ENCODE measurements at regions not wholly inside any gene's neighbourhood (a gene's known extent, or its start where the extent isn't known, plus 50 kb on each side); places are given as distances from the start of the nearest gene placed in this dataset.

DNA sequence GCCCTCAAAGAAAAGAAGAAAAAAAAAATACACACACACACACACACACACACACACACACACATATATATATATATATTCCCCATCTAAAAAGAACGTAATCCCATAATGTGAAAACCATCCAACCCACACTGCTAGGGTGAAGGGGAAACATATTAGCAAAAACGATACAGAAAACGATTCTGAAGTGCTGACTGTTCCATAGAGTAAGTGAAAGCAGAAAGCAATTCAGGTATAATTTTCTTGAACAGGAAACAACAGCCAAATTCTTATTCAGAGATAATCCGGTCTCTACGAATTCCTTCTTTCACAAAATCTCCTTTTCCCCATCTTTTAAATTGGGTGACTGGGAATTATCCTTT, 393.5 kb downstream of the NOVA1 start:
- no peak for DNase-seq (ENCODE audit: low read depth in 2 of 2)

DNA sequence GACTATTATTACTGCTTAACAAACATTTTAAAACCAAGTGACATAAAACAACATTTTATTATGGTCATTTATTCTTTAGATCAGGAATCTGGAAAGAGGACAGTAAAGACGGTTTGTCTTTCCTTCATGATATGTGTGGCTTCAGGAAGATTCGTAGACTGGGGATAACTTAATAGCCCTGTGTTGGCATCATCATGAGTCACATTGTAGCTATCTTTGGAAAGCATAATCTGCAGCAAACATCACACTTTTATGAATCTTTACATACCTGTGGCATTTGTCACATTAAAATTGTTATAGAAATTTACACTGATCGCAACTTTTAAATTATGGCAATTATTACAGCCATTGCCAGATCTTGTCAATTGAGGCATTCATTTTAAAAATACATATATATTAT, 397.1 kb downstream of the NOVA1 start:
- no peak for DNase-seq (ENCODE audit: low read depth in 2 of 2)

DNA sequence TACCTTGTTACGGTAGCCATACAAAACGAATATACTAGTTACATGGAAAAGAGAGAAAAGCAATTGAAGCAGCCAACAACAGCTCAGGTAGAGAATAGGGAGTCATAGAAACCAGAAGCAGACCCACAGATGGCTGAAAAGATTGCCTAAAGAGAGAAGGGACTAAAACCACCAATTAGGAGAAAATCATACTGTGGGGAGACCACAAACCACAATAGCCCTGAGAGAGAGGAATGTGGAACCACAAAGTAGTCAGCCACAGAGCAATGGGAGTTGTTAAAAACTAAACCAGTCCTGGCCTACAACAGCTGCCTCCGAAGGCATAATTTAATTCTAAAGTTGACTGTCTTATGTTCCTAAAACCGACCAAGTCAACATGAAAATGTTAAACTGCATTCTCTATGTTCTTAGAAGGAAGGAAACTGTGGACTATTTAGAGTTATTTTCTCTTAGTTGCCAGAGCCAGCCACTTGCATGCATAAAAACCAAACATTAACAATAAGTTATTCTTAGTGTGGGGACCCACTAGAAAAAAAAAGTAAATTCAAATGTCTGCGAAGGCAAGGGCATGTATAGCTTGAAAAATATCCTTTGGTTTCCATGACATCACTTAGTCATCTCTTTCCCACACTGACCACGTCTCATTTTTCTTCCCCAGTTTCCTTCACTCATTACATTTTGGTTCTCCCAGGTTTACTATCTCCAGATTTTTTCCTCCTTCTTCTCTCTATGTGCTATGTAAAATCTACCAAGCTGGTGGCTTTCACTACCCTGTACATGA, 398.1 kb downstream of the NOVA1 start:
- DNase-seq (ENCODE audit: low read depth in 2 of 2): no peak

DNA sequence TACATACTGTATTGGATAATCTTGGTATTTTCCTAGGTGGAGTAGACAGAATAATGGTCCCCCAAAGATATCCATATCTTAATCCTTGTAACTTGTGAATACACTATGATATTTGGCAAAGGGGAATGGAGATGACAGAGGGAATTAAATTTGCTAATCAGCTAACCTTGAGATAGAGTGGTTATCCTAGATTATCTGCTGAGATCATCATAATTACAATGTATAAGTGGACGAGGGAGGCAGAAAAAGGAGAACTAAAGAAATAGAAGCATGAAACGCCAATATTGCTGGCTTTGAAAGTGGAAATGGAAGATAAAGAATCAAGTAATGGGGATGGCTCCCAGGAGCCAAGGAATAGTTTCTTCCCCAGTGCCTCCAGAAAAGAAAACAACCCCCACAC, 398.7 kb downstream of the NOVA1 start:
- no peak for DNase-seq (ENCODE audit: low read depth in 2 of 2)

DNA sequence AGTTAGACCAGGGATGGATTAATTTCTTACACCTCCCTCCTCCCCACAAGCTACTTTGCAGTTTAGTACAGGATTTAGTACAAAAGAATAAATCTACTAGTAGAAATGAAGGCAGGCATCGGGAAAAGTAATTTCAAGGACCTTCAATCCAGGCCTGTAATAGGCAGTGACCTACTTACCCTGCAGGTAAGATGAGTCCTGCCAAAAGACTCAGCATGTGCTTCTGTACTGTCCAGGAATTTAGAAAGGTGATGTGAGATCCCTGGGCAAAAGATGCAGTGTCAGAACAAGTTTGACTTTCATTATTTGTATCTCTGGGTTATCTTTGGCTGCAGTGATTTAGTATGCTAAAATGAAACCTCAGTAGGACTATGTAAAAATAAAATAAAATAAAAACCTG, 403.0 kb downstream of the NOVA1 start:
- DNase-seq (ENCODE audit: low read depth in 2 of 2): no peak

DNA sequence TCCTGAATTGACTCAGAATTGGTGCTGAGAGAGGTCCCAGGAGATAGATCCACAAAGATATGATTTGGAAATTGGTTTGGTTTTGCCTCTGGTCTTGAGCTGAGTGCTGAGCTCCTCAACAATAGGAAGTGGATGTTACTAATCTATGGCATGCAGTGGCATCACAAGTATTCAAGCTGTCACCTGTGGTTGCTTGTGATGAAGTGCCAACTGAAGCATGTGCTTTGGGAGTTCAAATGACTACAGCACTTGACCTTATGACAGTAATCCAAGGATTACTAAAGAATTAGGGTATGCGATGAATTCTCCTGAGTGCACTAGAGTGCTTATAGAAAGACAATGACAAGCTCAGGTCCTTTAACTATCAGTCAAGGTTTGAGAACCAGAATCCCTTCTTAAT, 406.2 kb downstream of the NOVA1 start:
- DNase-seq (ENCODE audit: low read depth in 2 of 2): no peak

DNA sequence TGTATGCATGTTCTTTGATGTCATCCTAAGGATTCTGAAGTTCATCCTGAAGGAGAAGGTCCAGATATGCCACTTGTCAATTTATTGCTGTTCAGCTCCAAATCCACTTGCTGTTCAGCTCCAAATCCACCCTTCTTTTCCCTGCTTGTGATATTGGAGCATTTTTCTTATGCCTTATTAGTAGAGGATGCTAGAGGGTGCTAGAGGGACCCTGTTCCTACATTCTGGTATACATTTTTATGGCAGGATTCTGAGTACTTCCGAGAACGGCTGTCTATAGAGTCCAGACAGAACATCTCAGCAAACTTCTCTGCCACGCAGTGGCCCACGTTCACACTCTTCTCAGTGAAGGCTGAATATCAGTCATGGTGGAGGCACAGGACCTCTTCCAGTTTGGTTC, 406.7 kb downstream of the NOVA1 start:
- DNase-seq (ENCODE audit: low read depth in 2 of 2): no peak

DNA sequence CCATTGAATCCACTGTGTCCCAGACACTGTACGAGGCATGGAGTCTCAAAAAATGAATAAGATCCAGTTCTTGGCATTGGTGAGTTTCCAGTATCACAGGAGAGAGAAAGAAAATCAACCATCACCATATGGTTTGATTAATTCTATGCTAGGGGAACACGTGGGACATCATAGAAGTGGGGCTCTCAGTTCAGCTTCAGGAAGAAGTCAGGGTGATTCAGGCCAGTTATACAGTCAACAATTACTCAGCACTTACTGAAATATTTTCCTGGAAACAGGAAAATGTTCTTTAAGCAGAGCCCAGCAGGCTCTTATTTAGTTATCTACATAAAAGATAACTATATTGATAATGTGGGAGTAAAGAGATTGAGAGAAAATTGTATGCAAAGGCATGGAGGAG, 407.2 kb downstream of the NOVA1 start:
- DNase-seq (ENCODE audit: low read depth in 2 of 2): no peak

DNA sequence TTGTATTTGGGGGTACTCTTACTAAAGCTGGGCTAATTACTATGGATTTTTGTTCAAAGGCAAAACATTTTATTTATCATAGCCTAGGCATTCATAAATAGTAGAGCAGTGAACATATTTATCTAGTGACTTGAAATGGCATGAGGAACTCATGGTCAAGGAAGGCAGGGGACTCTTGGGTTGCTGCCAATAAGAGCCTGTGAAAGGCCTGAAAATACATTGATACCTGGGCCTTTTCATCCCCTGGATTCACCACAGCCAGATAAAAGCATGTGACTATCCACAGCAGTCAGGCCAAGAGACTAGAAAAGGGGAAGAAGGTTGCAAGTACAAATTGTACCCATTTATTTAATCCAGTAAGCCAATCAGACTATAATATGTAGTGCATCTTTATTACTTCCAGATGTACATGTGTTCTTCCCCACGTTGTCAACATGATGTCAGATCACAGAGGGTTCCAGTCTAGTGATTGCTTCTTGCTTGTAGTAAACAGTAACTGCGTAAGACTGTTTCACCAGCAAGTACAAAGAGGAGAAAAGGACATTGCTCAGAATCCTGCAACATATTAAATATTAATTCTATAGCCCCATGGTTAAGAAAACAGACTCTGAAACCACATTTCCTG, 409.7 kb downstream of the NOVA1 start:
- DNase-seq (ENCODE audit: low read depth in 2 of 2): no peak

DNA sequence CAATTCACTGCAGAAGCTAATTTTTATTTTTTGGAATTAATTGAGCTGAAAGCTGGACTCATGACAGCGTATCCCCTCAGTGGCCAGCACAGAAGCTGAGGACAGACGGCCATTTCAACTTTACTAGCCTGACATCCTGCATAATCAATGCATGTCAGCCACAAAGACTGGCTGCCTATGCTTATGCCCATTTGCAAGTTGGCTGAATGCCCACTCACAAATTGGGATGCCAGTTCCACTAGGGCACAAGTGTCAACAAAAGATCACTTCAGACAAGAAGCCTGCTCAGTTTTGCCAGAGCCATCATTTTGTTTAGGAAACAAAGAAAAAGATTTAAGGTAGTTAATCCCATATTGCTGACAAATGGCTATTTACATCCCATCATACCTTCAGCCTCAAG, 417.6 kb downstream of the NOVA1 start:
- no peak for DNase-seq (ENCODE audit: low read depth in 2 of 2)

DNA sequence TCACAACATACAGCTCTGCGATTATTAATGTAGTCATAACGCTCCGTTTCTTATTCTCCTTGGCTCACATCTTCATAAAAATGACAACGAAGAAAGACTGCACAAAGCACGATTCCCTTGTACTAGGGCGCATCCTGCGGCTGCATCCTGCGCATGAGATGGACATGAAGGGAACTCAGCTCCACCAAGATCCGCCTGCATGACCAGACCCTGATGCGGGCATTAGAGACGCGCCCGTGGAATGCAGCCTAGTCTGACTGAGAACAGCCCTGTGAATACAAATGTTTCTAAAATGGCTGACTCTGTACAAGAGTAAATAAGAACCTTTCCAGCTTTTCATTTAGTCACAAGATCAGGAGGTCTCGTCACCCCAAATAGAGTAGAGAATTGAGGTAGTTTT, 422.2 kb downstream of the NOVA1 start:
- DNase-seq (ENCODE audit: low read depth in 2 of 2): no peak

DNA sequence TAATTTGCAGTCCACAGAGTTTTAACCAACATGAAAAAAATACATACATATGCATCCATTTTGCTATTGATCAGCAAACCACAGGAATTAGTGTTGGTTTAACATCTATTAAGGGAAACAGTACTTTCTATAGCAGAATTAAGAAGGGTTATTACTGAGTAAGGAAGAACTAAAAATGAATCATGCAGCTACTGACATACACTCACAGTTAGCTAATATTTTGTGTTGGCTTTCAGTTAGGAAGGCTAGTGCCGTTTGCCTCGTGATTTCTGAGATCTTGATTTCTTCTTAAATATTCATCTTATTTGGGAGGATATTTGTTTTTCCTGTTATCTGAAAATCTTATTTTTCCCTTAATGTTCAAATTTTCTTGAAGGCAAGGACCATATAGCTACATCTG, 423.4 kb downstream of the NOVA1 start:
- no peak for DNase-seq (ENCODE audit: low read depth in 2 of 2)

DNA sequence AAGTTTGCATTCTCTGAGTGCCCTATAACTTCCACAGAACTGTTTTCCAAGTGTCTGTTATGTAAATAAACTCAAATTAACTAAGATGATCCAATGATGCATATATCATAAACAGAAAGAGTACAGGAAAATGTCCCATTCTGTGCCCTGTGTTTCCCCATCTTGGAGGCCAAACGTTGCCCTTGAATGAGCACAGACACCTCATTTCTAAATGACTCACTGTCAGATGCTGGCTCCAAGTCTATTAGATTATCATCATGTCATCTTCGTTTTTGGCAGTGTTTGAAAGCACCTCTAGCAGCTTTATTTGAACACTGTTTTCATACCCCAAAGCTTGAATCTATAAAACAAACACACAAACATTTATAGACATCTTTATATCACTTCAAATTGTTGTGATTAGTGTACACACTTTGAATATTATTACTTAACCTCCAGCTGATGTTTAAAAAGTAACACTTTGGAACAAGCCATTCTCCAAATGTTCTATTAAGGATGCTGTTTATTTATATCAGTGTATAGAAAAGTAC, 424.2 kb downstream of the NOVA1 start:
- DNase-seq (ENCODE audit: low read depth in 2 of 2): no peak

DNA sequence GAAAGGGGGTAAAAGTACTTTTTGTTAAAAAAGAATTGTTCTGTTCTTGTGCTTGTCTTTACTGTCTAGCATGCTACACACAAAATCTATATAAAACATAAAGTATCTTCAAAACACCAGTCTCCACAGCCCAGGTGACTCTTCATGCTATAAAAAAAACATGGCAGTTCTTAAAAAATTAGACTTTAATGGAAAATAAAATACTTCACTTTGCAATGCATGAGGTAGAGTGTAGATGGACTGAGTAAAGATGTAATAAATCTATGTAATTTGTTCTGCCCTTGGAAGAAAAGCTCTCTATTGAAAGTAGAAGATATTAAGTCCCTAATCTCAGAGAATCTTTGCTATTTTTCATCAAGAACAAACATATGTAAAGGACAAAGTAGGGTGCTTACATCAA, 425.4 kb downstream of the NOVA1 start:
- DNase-seq (ENCODE audit: low read depth in 2 of 2): no peak

DNA sequence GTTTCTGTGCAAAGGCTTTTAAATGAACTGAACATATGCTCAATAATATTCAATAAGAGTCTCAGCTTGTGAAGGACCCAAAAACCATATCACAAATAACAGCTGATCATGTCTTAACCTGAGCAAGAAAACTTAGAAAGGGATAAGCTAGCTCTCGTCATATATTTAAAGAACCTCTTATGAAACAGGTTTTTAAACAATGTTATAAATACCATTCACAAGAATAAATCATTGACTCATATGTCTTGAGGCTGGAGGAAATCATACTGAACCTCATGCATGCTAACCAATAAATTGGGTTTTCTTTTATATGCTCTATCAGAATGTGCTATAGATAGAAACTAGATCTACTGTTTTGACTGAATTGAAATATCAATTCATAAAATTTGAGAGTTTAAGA, 426.9 kb downstream of the NOVA1 start:
- no peak for DNase-seq (ENCODE audit: low read depth in 2 of 2)

DNA sequence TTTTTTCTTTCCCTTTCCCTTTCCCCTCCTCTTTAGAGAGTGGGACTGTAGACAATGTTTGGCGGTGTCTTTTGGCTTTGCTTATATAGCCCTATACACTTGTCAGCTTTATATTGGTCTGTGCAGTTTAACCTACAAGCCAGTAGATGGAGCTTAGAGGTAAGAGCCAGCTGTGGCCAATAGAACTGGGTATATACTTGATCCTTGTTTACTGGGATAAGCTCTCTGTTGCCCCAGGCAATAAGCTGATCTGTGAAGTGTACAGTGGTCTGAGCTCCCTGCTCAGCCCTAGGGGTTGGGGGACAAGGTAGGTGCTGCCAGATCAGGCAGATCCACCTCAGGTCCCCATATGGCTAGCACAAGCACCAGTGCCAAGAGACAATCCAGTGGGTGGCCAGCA, 434.1 kb downstream of the NOVA1 start:
- DNase-seq (ENCODE audit: low read depth in 2 of 2): no peak

DNA sequence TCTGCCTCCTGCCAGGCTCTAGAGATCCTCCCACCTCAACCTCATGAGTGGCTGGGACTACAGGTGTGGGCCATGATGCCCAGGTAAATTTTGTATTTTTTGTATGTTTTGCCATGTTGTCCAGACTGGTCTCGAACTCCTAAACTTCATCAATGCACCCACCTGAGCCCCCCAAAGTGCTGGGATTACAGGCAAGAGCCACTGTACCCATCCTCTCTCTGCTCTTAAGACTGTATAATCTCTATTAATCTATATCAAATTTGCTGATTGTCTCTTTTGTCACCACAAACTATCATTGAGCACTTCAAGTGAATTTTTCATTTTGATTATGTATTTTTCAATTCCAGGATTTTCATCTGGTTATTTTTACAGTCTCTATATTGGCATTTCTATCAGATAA, 440.3 kb downstream of the NOVA1 start:
- DNase-seq (ENCODE audit: low read depth in 2 of 2): no peak

DNA sequence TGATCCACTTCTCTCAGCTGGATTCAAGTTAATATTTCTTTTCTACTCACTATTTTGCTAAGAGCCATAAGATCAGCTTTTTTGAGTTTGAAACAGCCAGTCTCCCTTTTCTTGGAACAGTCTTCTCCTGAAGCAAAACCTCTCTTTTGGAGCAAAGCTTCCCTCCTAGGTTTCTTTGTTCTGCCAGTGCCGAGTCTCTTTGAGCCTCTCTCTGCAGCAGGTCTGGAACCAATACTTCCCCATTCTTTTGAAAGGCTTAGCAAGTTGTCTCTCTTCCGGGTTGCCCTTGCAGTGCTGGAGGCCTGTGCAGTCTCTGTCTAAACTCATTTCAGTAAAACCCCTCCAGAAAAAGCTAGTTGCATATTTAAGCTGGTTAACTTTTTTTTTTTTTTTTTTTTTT, 454.8 kb downstream of the NOVA1 start:
- DNase-seq (ENCODE audit: low read depth in 2 of 2): no peak

DNA sequence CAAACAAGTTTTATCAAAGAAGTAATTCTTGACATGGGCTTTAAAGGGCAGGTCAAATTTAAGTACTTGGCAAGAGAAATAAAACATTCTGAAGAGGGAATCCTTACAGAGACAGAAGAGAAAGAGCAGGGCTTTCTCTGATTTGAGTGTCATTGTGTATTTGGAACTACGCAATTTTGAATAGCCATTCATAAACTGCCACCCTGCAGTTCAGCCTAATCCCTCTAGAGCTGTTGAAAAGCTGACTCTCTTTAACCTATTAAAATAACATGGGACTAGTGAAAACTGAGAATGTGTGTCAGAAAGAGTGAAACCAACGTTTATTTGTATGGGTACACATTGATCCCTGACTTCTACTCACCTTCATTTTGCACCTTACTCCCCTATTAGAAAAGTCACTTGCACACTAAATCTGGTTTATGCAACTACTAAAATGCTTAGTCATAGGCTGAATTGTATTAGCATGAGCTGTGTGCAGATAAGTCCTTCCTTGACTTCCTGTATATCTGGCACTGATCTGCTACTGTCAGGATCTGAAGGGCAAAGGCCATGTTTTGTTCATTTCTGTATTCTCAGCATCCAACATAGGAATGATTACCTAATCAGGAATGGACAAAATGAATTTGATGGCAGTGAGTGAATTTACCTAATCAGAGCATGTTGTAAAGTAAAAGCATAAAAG, 458.9 kb downstream of the NOVA1 start:
- no peak for DNase-seq (ENCODE audit: low read depth in 2 of 2)

DNA sequence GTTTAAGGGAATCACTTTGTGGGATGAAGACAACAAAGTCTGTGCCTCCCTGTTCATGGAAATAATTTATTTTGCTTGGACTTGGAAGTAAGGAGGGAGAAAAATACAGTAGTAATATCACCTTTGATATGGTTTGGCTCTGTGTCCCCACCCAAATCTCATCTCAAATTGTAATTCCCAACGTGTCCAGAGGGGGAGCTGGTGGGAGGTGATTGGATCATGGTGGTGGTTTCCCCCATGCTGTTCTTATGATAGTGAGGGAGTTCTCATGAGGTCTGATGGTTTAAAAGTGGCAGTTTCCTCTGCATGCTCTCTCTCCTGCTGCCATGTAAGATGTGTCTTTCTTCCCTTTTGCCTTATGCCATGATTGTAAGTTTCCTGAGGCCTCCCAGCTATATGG, 460.7 kb downstream of the NOVA1 start:
- no peak for DNase-seq (ENCODE audit: low read depth in 2 of 2)

DNA sequence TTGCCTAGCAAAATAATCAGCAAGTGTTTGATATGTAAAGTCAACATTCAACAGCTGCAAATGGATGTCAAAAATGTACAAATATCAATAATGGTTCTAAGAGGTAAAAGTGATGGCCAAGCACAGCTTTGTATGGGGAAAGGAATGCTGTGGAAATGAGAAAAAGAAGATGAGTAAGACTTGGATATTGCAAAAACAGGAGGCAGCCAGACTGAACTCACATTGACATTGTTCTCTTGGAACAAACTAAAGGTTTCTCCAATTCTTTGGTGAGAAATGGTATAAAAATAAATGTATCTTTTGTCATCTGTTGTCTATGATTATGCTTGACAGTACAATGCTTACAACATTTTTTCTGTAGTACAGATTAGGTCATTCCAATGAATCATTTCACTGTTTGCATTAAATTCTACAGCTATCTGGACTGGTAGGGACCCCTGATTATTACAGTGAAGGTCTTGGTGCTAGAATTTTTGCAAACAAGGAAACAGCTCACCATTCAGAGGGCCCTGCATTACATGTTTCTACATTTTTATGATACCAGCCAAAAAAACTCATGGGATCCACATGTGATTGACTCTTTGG, 465.7 kb downstream of the NOVA1 start:
- DNase-seq (ENCODE audit: low read depth in 2 of 2): no peak

DNA sequence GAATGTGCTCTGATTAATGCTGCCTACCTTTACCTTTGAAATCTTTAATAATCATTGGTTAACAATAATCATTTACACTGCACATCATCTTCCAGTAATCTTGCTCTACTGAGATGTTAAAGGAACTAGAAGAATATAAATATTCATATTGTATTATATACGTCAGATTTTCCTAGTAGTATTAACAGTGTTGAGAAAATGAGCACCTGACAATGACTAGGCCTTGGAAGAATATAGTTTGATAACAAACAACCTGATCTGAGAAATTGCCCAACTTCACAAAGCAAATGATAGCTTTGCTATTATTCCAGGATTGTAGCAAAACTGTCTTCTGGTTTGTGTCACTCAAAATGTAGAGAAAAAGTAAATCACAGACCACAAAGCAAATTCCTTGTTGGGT, 467.1 kb downstream of the NOVA1 start:
- no peak for DNase-seq (ENCODE audit: low read depth in 2 of 2)
